ENCODE measurements at regions not wholly inside any gene's neighbourhood (a gene's known extent, or its start where the extent isn't known, plus 50 kb on each side); places are given as distances from the start of the nearest gene placed in this dataset.
"Not testable (repeated sequence)": the region's sequence is repeated elsewhere in the genome, so short reads cannot be mapped to it uniquely, and the experiment has no call there.

DNA sequence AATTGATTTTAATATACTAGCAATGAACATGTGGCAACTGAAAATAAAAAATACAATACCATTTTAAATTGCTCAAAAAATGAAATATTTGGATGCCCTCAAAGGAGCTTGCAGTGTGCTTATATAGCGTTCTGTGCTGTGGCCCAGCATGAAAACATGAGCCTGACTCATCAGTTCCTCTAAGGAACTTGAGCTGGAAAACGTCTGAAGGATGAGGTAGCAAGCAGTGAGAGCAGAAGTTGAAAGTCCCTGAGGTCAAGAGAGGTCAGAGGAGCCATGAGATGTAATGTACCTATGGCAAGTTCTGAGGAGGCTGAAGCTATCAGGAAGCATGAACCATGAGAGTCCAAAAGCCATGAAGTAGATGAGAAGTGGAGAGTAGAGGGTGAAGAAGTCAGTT lies 59.7 kb downstream of the HMGB3 start:
- FAIRE-seq (no peak), DNase-seq (ENCODE audit: insufficient read length, low spot score) (no peak)
- TF ChIP-seq POLR2A (IDR thresholded peaks at IDR 0.05; ENCODE audit: low read depth, low read length) = no peak

DNA sequence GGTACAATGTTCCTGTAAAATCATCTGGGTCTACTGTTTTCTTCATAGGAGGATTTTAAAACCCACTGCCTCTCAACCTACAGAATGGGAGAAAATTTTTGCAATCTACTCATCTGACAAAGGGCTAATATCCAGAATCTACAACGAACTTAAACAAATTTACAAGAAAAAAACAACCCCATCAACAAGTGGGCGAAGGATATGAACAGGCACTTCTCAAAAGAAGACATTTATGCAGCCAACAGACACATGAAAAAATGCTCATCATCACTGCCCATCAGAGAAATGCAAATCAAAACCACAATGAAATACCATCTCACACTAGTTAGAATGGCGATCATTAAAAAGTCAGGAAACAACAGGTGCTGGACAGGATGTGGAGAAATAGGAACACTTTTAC lies 83.2 kb downstream of the HMGB3 start:
- not testable (repeated sequence) for FAIRE-seq; DNase-seq (ENCODE audit: insufficient read length, low spot score)

DNA sequence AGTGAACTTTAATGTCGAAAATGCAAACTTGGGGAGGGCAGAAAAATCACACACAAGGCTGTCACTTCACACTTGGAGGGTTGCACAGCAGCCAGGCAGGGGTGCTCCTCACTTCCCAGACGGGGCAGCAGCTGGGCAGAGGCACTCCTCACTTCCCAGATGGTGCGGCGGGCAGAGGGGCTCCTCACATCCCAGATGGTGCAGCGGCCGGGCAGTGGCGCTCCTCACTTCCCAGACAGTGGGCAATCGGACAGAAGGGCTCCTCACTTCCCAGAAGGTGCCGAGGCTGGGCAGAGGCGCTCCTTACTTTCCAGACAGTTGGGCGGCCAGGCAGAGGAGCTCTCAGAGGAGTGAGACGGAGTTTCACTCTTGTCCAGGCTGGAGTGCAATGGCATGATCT lies 90.6 kb downstream of the HMGB3 start:
- FAIRE-seq = no peak

DNA sequence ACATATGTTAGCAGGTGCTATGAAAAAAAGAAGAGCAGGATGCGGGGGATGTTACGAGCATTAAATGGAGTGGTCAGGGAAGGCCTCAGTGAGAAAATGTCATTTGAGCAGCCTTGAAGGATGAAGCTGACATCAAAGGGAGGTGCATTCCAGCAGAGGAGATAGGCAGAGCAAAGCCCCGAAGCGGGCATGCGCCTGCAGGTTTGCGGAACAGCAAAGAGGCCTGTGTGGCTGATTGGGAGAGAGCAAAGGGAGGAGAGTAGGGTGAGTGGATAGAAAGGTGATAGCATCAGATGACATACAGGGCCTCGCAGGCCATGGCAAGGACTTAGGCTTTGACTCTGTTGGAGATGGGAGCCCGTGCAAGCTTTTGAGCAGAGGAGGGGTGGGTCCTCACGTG lies 95.4 kb upstream of the GPR50 start:
- TF ChIP-seq POLR2A (IDR thresholded peaks at IDR 0.05; ENCODE audit: low read depth, low read length) = no peak
- no peak for FAIRE-seq
- DNase-seq (ENCODE audit: insufficient read length, low spot score) = no peak

More for the DNA sequence above, 90.6 kb downstream of the HMGB3 start:
- no peak for DNase-seq (ENCODE audit: insufficient read length, low spot score)
- TF ChIP-seq POLR2A (IDR thresholded peaks at IDR 0.05; ENCODE audit: low read depth, low read length) = no peak

DNA sequence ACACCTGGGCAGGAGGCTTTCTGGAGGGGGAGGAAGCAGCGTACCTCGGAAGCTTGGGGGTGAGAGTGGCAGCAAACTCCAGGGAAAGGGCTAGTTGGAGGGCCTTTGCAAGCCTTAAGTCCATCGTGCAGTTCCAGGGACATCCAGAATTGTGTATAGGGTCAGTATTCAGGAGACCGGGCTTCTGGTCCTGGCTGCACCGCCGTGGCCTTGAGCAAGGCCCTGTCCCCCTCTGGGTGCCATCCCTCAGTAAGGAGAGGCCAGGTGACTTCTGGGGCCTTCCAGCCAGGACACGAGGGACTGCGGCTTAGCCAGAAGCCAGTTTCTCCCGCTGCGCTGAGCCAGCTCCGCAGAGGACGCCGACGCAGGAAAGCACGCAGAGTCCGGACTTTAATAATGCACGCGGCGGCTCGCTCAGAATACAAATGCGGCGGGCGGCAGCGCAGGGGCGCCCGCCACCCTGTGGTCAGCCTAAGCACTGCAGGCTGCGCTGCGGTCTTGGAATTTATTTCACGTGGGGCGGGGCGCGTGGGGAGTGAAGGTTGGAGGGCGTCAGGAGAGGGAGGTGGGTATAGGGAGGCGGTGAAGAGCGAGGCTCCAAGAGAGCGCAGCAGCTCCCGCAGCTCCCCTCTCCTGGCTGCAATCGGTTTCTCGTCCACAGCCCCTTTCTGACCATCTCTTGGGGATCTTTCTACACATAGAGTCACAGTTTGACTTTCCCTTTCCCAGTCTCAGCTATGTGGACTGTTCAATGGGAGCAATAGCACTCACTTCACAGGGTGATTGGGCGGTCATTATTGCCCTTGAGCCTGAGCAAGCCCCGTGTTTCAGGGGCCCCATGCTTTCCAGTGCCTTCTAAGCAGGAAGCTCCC lies 94.1 kb upstream of the GPR50 start:
- FAIRE-seq (no peak), DNase-seq (ENCODE audit: insufficient read length, low spot score) (peak; percentile 43)
- no peak for TF ChIP-seq POLR2A (IDR thresholded peaks at IDR 0.05; ENCODE audit: low read depth, low read length)

DNA sequence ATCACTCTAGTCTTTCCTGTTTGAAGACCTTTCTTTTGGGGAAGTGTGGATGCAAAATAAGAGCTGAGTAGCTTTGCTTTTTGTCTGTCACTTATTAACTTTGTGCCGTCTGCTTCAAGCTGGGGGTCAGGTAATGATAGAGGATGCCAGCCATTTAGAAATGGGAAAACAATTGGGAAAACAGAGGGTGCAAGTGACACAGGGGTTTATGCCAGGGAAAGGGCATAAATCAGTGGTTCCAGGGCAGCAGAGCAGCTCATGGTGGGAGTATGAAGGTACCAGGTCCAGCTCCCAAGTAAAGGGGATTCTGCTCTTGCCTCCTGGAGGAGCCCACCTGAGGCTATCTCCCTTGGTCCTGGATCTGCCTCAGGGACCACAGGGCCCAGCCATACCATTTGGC lies 91.9 kb upstream of the GPR50 start:
- TF ChIP-seq POLR2A (IDR thresholded peaks at IDR 0.05; ENCODE audit: low read depth, low read length) = no peak
- DNase-seq (ENCODE audit: insufficient read length, low spot score) (no peak), FAIRE-seq (no peak)

DNA sequence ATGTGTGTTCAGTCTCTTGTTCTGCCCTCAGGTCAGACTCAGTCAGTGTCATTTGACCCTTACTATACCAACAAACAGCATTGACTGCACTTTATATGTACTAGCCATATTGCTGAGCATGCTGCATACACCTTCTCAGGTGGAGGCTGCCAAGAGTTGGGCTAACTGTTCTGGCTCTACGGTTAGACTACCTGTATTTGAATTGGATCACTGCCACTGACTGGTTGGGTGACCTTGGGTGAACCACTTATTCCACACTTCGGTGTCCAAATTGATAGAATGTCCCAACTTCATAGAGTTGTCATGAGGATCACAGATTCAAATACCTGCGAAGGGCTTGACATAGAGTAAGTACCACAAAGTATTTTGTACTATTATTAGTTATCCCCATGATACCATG lies 91.2 kb upstream of the GPR50 start:
- no peak for FAIRE-seq

DNA sequence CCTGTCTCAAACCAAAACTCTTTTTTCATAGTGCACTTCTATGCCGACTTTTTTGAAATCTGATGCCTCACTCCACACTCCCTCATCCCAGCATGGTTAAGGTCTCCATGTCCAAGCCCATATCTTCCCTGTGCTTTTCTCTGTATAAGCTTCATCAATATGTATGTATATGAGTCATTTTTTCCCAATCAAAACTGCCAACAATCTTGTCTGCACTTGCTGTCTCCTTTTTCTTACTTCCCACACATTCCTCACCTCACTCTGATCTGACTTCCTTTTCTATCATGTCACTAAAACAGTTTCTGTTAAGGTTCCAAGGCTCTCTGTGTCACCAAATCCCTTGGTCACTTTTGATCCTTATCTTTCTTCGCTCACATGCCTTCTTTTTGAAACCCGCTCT lies 88.2 kb upstream of the GPR50 start:
- no peak for FAIRE-seq

More for the DNA sequence above, 91.2 kb upstream of the GPR50 start:
- TF ChIP-seq POLR2A (IDR thresholded peaks at IDR 0.05; ENCODE audit: low read depth, low read length) = no peak
- no peak for DNase-seq (ENCODE audit: insufficient read length, low spot score)

DNA sequence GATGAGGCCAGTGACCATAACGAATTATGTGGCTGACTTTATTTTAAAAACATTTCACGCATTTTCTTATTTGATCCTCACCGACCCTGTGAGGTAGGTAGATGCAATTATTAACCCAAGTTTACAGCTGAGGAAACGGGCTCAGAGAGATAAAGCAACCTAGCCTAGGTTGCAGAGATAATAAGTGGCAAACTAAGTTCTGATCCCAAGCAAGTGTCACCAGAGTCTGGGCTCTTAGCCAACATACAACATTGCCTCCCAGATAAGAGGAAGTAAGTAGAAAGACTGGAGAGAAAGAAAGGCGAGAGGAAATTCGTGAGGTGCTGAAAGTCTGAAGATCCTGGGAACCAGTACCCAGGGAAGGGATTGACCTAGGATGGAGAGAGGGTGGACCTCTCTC lies 77.4 kb upstream of the GPR50 start:
- TF ChIP-seq POLR2A (IDR thresholded peaks at IDR 0.05; ENCODE audit: low read depth, low read length) = no peak
- no peak for FAIRE-seq
- no peak for DNase-seq (ENCODE audit: insufficient read length, low spot score)

More for the DNA sequence above, 88.2 kb upstream of the GPR50 start:
- DNase-seq (ENCODE audit: insufficient read length, low spot score) = no peak
- no peak for TF ChIP-seq POLR2A (IDR thresholded peaks at IDR 0.05; ENCODE audit: low read depth, low read length)

DNA sequence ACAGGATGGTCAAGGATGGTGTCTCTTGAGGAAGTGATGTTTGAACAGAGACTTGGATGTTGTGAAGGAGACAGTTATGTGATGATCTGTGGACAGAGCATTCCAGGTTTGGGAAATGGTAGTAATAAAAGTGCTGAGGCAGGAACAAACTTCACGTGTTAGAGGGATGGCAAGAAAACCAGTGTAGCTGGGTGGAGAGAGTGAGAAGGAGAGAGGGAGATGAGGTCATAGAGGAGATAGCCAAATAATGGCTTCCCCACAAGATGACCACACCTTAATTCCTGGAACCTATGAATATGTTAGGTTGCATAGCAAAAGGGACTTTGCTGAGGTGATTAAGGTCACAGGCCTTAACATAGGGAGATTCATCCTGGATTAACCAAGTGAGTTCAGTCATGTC lies 75.6 kb upstream of the GPR50 start:
- no peak for TF ChIP-seq POLR2A (IDR thresholded peaks at IDR 0.05; ENCODE audit: low read depth, low read length)
- no peak for DNase-seq (ENCODE audit: insufficient read length, low spot score)
- no peak for FAIRE-seq

DNA sequence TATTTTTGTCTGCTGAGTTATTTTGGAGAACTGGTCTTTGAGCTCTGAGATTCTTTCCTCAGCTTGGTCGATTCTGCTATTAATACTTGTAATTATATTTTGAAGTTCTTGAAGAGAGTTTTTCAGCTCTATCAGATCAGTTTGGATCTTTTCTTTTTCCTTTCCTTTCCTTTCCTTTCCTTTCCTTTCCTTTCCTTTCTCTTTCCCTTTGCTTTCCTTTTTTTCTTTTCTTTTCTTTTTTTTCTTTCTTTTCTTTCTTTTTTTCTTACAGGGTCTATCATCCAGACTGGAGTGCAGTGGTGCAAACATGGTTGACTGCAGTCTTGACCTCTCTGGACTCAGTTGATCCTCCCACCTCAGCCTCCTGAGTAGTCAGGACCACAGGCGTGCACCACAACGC lies 63.2 kb upstream of the GPR50 start:
- FAIRE-seq; DNase-seq (ENCODE audit: insufficient read length, low spot score): not testable (repeated sequence)
